GM18505 (cell line): ENCODE measurements at regions not wholly inside any gene's neighbourhood (a gene's known extent, or its start where the extent isn't known, plus 50 kb on each side); places are given as distances from the start of the nearest gene placed in this dataset.
"Not testable (repeated sequence)": the region's sequence is repeated elsewhere in the genome, so short reads cannot be mapped to it uniquely, and the experiment has no call there.

Experiments
- ATAC-seq: cut with Tn5 transposase; IDR thresholded peaks from one replicate; pipeline ENCODE4 v1.9.1; 2021; ENCODE audit not compliant: unreplicated experiment
- POLR2A ChIP-seq: IDR thresholded peaks from 4 replicates; pipeline ENCODE4 v1.6.1; 2011; ENCODE audit warnings: borderline replicate concordance; ENCODE audit not compliant: insufficient read depth, insufficient read length; ENCODE audit errors: extremely low read depth

DNA sequence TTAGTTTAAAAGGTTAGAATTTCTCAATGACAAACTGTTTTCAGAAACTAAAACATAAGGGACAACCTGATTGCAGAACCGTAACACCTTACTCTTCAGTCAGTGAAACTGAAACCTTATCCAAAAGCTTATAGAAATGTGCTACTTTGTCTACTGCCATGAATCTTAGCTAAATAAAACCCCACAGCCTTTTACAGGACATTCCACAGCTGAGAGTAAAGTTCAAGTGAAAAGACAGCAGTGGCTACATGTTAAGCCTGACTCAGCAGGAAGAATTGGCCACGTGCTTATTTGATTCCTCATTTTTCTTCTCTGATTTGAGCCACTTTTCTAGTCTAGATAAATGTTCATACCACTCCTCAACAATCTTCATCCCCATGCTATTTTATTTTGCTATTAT lies 278.7 kb upstream of the ISL1 start:
- ATAC-seq: no peak
- TF ChIP-seq POLR2A: no peak

DNA sequence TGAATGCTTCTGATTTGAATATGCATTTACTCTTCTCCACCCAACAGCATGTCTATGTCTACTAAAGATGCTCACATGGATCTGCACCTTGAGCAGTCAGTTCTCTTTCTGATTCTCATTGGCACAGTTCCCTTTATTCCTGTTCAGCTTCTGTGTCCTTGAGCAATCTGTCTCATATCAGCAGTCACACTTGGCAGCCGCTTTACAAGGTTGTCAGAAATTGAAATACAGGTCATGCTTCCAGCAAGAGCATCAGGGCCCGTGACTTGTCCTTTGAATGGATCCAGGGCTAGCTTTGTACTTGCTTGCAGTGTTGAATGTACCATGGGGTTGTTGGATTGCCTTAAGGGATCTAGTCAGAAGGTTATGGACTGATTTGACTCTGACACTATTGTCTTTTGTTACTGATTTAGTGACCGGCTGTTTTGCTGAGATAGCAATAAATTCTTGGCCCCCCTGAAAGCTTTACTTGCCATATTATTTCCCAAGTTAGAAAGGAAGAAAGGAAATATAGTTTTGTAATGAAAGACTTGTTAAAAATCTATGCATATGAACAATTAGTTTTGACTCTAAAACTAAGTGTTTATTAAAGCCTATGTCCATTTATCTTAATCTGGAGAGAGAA lies 273.4 kb upstream of the ISL1 start:
- no peak for ATAC-seq
- no peak for TF ChIP-seq POLR2A

DNA sequence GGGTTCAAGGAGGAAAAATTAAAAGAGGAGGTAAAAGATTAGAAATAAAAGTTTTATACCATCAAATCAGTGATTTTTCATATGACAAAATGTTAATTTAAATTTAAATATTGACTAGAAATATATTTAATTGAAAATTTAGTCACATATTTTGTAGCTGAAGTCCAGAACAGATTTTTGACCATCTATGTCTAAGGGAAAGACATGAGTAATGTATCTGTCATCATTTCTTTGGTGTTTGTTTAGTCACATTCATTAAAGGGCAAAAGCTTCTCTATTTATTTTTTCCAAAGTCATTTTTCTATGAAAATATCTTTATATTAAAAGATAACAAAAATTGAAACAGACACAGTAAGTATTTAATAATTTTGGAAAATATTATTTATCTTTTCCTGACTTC lies 252.0 kb upstream of the ISL1 start:
- ATAC-seq: no peak

DNA sequence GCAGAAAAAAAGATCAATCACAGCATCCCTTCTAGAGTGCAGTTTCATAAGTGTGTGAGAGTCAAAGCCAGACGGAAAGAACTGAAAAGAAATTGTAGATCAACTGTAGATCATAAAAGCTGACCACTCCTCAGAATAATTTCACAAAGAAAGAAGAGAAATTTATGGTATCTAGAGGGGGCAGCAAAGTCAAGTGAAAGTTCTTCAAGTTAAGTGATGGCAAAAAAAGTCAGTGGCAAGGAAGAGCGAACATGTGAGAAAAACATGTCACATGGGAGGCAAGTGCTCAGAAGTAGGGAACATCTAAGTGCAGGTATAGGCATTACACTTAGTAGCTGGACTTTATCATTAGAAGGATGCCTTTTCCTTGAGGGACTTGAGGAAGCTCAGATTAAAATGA lies 245.1 kb upstream of the ISL1 start:
- ATAC-seq: no peak
- TF ChIP-seq POLR2A: no peak

More for the DNA sequence above, 252.0 kb upstream of the ISL1 start:
- no peak for TF ChIP-seq POLR2A

DNA sequence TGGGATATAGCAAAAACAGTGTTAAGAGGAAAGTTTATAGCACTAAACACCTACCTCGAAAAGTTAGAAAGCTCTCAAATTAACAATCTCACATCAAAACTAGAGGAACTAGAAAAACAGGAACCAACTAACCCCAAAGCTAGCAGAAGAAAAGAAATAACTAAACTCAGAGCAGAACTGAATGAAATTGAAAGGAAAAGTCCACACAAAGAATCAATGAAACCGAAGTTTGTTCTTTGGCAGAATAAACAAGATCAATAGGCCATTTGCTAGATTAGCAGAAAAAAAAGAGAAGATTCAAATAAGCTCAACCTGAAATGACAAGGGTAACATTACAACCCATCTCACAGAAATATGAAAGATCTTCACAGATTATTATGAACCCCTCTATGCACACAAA lies 234.8 kb upstream of the ISL1 start:
- no peak for ATAC-seq
- no peak for TF ChIP-seq POLR2A

DNA sequence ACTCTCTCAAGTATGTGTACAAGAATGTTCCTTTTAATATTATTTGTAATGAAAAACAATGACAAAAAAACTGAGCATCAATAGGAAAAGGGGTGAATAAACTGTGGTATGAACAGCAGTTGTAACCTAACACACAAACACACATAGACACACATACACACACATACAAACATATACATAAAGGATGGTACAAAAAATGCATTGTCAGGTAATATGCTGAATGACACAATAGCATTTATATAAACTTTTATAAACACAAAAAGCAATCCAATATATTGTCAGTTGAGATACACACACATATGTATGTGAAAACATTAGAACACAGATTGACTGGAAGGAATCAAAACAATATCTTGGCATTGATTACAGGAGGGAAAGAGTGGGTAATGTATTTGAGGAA lies 227.0 kb upstream of the ISL1 start:
- ATAC-seq: no peak

DNA sequence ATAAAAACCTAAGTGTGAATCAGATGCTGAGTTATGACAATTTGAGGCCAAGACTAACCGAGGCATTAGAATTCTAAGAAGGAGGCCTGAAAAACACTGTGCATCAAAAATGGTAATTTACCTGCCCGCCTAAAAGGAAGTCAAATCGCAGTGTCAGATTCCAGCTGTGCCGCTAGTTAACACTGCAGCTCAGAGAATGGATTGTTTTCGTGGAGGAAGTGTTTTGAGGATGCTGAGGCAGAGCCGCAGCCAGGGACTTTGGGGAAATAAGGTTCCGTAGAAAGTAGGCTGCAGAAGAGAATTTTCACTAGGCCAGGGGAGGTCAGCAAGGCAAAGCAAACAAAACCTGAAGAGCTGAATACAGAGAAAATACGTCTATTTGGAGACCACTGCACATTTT lies 226.4 kb upstream of the ISL1 start:
- ATAC-seq: no peak
- no peak for TF ChIP-seq POLR2A

More for the DNA sequence above, 227.0 kb upstream of the ISL1 start:
- no peak for TF ChIP-seq POLR2A

DNA sequence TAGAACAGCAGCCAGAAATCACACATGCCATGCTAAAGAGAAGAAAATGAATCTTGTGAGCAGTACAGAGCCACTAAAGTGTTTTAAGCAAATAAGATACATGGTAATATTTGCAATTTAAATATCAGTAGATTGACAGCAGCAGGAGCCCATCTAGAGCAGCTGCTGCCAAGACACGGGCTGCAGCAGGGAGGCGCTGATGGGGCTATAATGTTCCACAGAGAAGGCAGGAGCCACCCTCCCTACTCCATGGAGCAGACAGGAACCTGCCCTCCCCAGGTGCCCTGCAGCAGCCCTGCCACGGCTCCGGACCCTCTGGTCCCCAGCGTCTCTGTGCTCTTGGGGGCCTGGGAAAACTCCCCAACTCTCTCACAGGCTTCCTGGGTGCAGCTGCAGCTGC lies 224.1 kb upstream of the ISL1 start:
- no peak for ATAC-seq
- no peak for TF ChIP-seq POLR2A

DNA sequence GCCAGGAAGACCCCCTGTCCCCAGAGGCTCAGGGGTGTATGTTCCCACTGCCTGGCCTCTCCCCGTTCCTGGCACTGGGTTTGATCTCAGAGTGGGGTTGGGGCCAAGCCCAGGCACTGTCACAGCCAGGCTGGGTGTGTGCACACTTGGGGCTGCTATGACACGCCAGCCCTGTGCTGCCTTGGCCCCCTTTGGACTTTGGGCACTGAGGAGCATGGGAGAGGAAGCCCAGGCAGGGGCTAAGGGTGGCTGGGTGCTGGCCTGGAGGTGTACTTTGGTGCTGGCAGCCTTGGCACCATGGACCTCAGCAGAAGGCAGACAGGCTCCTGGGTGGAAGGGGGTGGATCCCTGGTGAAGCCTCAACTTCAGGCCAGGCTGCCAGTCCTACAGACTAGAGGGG lies 223.6 kb upstream of the ISL1 start:
- ATAC-seq: no peak
- TF ChIP-seq POLR2A: no peak

DNA sequence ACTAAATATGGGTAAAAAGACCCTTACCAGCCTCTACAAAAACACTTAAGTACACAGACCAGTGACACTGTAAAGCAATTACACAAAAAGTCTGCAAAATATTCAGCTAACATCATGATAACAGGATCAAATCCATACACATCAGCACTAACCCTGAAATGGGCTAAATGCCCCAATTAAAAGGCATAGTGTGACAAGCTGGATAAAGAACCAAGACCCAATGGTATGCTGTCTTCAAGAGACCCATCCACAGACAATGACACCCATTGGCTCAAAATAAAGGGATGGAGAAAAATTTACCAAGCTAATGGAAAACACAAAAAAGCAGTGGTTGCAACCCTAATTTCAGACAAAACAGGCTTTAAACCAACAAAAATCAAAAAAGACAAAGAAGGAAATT lies 221.0 kb upstream of the ISL1 start:
- TF ChIP-seq POLR2A: no peak
- ATAC-seq: no peak

DNA sequence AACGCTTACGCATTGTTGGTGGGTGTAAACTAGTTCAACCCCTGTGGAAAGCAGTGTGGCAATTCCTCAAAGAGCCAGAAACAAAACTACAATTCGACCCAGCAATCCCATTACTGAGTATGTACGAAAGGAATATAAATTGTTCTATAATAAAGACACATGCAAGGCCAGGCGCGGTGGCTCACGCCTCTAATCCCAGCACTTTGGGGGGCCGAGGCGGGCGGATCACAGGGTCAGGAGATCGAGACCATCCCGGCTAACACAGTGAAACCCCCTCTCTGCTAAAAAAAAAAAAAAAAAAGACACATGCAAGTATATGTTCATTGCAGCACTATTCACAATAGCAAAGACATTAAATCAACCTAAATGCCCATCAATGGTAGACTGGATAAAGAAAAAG lies 217.6 kb upstream of the ISL1 start:
- not testable (repeated sequence) for ATAC-seq

DNA sequence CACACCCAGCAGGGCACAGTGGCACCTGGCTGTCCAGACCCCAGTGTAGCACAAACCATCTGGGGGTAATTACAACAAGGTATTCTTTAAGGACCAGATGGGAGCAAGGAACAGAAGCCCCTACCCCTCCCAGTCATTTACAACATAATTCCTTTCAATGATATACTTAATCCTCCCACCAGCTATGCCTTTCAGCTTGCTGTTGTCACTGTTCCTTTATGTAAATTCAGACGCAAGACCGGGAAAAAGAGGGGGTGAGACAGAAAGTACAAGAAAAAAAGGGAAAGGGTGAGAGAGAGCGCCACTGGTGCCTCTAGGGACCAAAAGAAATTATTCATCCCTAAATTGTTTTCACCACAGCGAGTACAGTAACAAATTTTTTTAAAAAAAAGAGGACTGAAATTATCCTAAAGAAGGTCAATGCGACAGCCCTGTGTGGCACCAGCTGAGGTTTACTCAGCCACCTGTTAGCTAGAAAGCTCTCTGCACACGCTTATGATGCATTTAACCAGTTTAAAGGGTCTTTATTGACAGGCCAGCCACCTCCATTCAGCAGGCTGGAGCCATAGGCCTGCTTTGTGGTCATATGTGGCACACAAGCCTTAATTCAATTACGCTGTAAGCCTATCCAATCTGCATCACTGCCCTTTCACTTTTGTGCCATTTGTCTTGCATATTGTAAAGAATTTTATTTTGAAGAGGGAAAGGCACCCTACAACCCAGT lies 210.2 kb upstream of the ISL1 start:
- ATAC-seq: no peak
- TF ChIP-seq POLR2A: no peak

DNA sequence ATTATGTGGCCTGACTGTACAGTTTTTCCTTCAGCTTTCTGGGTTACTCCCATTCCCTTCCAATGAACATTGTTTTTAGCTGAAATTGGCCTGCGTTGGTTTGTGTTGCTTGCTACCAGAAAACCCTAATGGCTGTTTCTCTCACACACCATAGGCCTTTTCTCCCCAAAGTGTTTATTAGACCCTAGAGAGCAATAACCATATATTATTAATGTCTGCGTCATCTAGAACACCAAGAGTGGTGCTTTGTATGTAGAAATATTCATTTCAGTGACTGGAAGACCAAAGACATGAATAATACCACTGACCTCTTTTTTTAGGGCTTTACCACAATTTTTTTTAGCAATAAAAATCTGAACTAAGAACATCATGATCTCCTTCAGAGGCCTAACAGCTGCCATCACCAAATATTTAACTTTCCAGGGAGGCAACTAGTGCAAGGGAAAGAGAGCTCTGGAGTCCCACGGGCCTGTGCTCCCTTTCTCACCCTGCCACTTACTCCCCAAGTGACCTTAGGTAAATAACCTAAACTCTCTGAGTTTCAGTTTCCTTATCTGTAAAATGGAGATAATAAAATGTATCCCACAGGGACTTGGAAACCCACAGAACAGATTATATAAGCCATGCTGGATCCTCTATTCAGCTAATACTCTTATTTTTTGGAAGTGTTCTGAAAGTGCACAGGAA lies 201.9 kb upstream of the ISL1 start:
- no peak for ATAC-seq
- TF ChIP-seq POLR2A: no peak

DNA sequence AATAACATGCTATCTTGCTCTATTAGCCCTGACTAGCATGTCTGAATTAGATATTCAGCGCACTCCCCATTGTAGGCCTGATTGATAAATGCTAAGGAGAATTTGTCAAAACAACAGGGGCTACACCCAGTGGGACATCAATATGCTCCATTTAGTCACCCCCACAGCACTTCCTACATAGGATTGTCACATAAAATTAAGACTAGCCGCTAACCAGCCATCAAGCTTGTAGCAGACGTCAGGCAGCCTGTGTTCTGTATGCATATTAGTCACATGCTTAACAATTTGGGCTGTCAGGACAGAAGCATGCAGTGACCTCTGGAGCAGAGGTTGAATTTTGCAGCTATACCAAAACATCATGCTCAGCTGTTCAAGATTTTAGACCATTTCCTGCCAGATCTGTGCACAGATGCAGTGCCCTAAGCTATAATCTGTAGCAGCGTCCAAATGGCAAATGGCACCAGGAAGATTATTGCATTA lies 197.4 kb upstream of the ISL1 start:
- no peak for ATAC-seq
- TF ChIP-seq POLR2A: no peak
